Activated CD8-positive, alpha-beta T cell treated with anti-CD3 and anti-CD28 coated beads, Interleukin-2, amount 10 ng/mL, durations not matched to agents 7 days and 5 days (primary cell): ENCODE measurements at regions not wholly inside any gene's neighbourhood (a gene's known extent, or its start where the extent isn't known, plus 50 kb on each side); places are given as distances from the start of the nearest gene placed in this dataset.
"Not testable (repeated sequence)": the region's sequence is repeated elsewhere in the genome, so short reads cannot be mapped to it uniquely, and the experiment has no call there.

Experiments used
- ATAC-seq: fragments of 150-1000 bp; cut with Tn5 transposase; one replicate; pipeline ENCODE4 v1.10.0; 2021; ENCODE audit warnings: moderate library complexity
- CTCF ChIA-PET: fragments of 350-600 bp; sonication (Branson Sonifier 250); formaldehyde crosslinking; loops from one replicate; lab custom pipeline; 2021; ENCODE audit warnings: antibody characterized with exemption; lab: Charles Lee
- POLR2A ChIA-PET: fragments of 350-600 bp; sonication (Branson Sonifier 250); formaldehyde crosslinking; loops from one replicate; lab custom pipeline; 2021; ENCODE audit warnings: antibody characterized with exemption; lab: Charles Lee
- DNase-seq: peaks from one replicate; pipeline ENCODE4 v3.0.0-alpha.2; 2020
- H3K27ac Mint-ChIP-seq: one replicate; pipeline ENCODE4 v1.8.0; 2021; ENCODE audit warnings: mild to moderate bottlenecking, mixed read lengths
- H3K27me3 Mint-ChIP-seq: one replicate; pipeline ENCODE4 v1.8.0; 2021; ENCODE audit warnings: low read depth, mixed read lengths
- H3K36me3 Mint-ChIP-seq: one replicate; pipeline ENCODE4 v1.8.0; 2021; ENCODE audit warnings: low read depth, mixed read lengths
- H3K4me1 Mint-ChIP-seq: one replicate; pipeline ENCODE4 v1.8.0; 2021; ENCODE audit warnings: low read depth, mixed read lengths
- H3K4me3 Mint-ChIP-seq: one replicate; pipeline ENCODE4 v1.8.0; 2021; ENCODE audit warnings: mild to moderate bottlenecking, mixed read lengths
- H3K9me3 Mint-ChIP-seq: one replicate; pipeline ENCODE4 v1.8.0; 2022; ENCODE audit warnings: mixed read lengths; ENCODE audit not compliant: insufficient read depth

- no peak for ATAC-seq
Observed at GRCh38 chr1:185530215-185530614, 204.0 kb upstream of the HMCN1 start.

GRCh38 chr1:185529673-185530072, 204.5 kb upstream of the HMCN1 start:
- Mint-ChIP-seq H3K9me3 (peaks cover 5% of the 10 kb centered on the region), H3K36me3 (no peaks in the 10 kb centered on the region), H3K4me3 (no peak overlapping the region), H3K27ac (no peak overlapping the region), H3K4me1 (peaks cover 16% of the 10 kb centered on the region), H3K27me3 (no peaks in the 10 kb centered on the region)
- ATAC-seq = no peak
- no peak for DNase-seq
- ChIA-PET POLR2A (no interaction called here), CTCF (interaction anchor here (1.2 kb wide), 2 partner anchors 79 to 151 kb away, joined by 3 read pairs; no protein-coding TSS in a partner anchor)

More at GRCh38 chr1:185530215-185530614, 204.0 kb upstream of the HMCN1 start:
- Mint-ChIP-seq H3K27ac (no peak overlapping the region), H3K9me3 (no peaks in the 10 kb centered on the region), H3K36me3 (no peaks in the 10 kb centered on the region), H3K4me1 (peaks cover 16% of the 10 kb centered on the region), H3K27me3 (no peaks in the 10 kb centered on the region), H3K4me3 (no peak overlapping the region)
- DNase-seq = no peak
- POLR2A ChIA-PET = no interaction called here
- CTCF ChIA-PET = interaction anchor here (1.2 to 1.3 kb wide), 2 partner anchors 12 to 80 kb away, joined by 3 read pairs; no protein-coding TSS in a partner anchor

GRCh38 chr1:185528084-185528676, 206.0 kb upstream of the HMCN1 start:
- DNase-seq (no peak), ATAC-seq (no peak)
- peaks cover 16% of the 10 kb centered on the region for H3K4me1 Mint-ChIP-seq
- H3K9me3 Mint-ChIP-seq = peaks cover 17% of the 10 kb centered on the region
- POLR2A ChIA-PET = no interaction called here
- no peak overlapping the region for H3K4me3 Mint-ChIP-seq
- CTCF ChIA-PET = interaction anchor here (1.1 to 1.3 kb wide), 4 partner anchors 10 to 153 kb away, joined by 3 to 5 read pairs (median 3); no protein-coding TSS in a partner anchor
- H3K36me3 Mint-ChIP-seq = peaks cover 7% of the 10 kb centered on the region
- no peak overlapping the region for H3K27ac Mint-ChIP-seq
- no peaks in the 10 kb centered on the region for H3K27me3 Mint-ChIP-seq

GRCh38 chr1:185526344-185527307, 207.6 kb upstream of the HMCN1 start:
- no peak overlapping the region for H3K4me3 Mint-ChIP-seq
- ATAC-seq (no peak), DNase-seq (no peak)
- no peaks in the 10 kb centered on the region for H3K27me3 Mint-ChIP-seq
- H3K27ac Mint-ChIP-seq = no peak overlapping the region
- H3K36me3 Mint-ChIP-seq = peaks cover 7% of the 10 kb centered on the region
- ChIA-PET CTCF (interaction anchor here (1.0 to 1.3 kb wide), 2 partner anchors 33 to 208 kb away, joined by 3 to 5 read pairs; no protein-coding TSS in a partner anchor), POLR2A (no interaction called here)
- H3K9me3 Mint-ChIP-seq = peaks cover 25% of the 10 kb centered on the region
- H3K4me1 Mint-ChIP-seq = peaks cover 13% of the 10 kb centered on the region

GRCh38 chr1:185520188-185520920, 203.3 kb upstream of the IVNS1ABP start:
- ChIA-PET CTCF (no interaction called here), POLR2A (interaction anchor here (0.6 kb wide), 1 partner anchor 20 kb away, joined by 3 read pairs; no protein-coding TSS in a partner anchor)
- H3K36me3 Mint-ChIP-seq = peaks cover 35% of the 10 kb centered on the region
- peaks cover 65% of the 10 kb centered on the region for H3K9me3 Mint-ChIP-seq
- H3K4me1 Mint-ChIP-seq = no peaks in the 10 kb centered on the region
- no peak for DNase-seq
- no peaks in the 10 kb centered on the region for H3K27me3 Mint-ChIP-seq
- no peak for ATAC-seq
- H3K27ac Mint-ChIP-seq = no peak overlapping the region
- H3K4me3 Mint-ChIP-seq = no peak overlapping the region

- ATAC-seq (no peak), DNase-seq (no peak)
- no peak overlapping the region for H3K27ac Mint-ChIP-seq
- peaks cover 41% of the 10 kb centered on the region for H3K36me3 Mint-ChIP-seq
- CTCF ChIA-PET = interaction anchor here (1.0 kb wide), 1 partner anchor 11 kb away, joined by 3 read pairs; no protein-coding TSS in a partner anchor
- peaks cover 64% of the 10 kb centered on the region for H3K9me3 Mint-ChIP-seq
- POLR2A ChIA-PET = no interaction called here
- peaks cover 7% of the 10 kb centered on the region for H3K4me1 Mint-ChIP-seq
- no peak overlapping the region for H3K4me3 Mint-ChIP-seq
- H3K27me3 Mint-ChIP-seq = no peaks in the 10 kb centered on the region
Observed at GRCh38 chr1:185517808-185518419, 200.9 kb upstream of the IVNS1ABP start.

GRCh38 chr1:185517301-185517700, 200.3 kb upstream of the IVNS1ABP start:
- peaks cover 58% of the 10 kb centered on the region for H3K9me3 Mint-ChIP-seq
- CTCF ChIA-PET = interaction anchor here (1.0 kb wide), 1 partner anchor 11 kb away, joined by 3 read pairs; no protein-coding TSS in a partner anchor
- POLR2A ChIA-PET, H3K4me1 Mint-ChIP-seq, ATAC-seq, H3K27ac Mint-ChIP-seq, H3K4me3 Mint-ChIP-seq, DNase-seq, H3K27me3 Mint-ChIP-seq: not testable (repeated sequence)
- H3K36me3 Mint-ChIP-seq = peaks cover 41% of the 10 kb centered on the region

- H3K9me3 Mint-ChIP-seq = peaks cover 58% of the 10 kb centered on the region
- H3K36me3 Mint-ChIP-seq = peaks cover 38% of the 10 kb centered on the region
- no peaks in the 10 kb centered on the region for H3K27me3 Mint-ChIP-seq
- H3K4me3 Mint-ChIP-seq = no peak overlapping the region
- no peak for DNase-seq
- H3K27ac Mint-ChIP-seq = no peak overlapping the region
- peaks cover 9% of the 10 kb centered on the region for H3K4me1 Mint-ChIP-seq
- ChIA-PET POLR2A (interaction anchor here (0.6 kb wide), 1 partner anchor 225 kb away, joined by 3 read pairs; no protein-coding TSS in a partner anchor), CTCF (interaction anchor here (0.5 to 1.1 kb wide), 3 partner anchors 8 to 155 kb away, joined by 3 to 4 read pairs (median 3); no protein-coding TSS in a partner anchor)
- ATAC-seq = no peak
Observed at GRCh38 chr1:185515696-185516095, 198.7 kb upstream of the IVNS1ABP start.

- Mint-ChIP-seq H3K4me3 (no peak overlapping the region), H3K4me1 (peaks cover 11% of the 10 kb centered on the region), H3K27me3 (no peaks in the 10 kb centered on the region), H3K27ac (no peak overlapping the region), H3K9me3 (peaks cover 46% of the 10 kb centered on the region), H3K36me3 (peaks cover 28% of the 10 kb centered on the region)
- DNase-seq (no peak), ATAC-seq (no peak)
- ChIA-PET POLR2A (no interaction called here), CTCF (interaction anchor here (0.6 kb wide), 1 partner anchor 28 kb away, joined by 3 read pairs; no protein-coding TSS in a partner anchor)
Observed at GRCh38 chr1:185514311-185514710, 197.3 kb upstream of the IVNS1ABP start.

GRCh38 chr1:185512442-185512841, 195.4 kb upstream of the IVNS1ABP start:
- Mint-ChIP-seq H3K36me3 (peaks cover 31% of the 10 kb centered on the region), H3K4me1 (peaks cover 13% of the 10 kb centered on the region), H3K27ac (no peak overlapping the region), H3K9me3 (peaks cover 34% of the 10 kb centered on the region), H3K27me3 (no peaks in the 10 kb centered on the region), H3K4me3 (no peak overlapping the region)
- ChIA-PET CTCF (no interaction called here), POLR2A (interaction anchor here (0.6 kb wide), 1 partner anchor 197 kb away, joined by 3 read pairs; no protein-coding TSS in a partner anchor)
- ATAC-seq = no peak
- no peak for DNase-seq
